Left ventricle myocardium superior (tissue), 1 donor: ENCODE measurements at regions not wholly inside any gene's neighbourhood (a gene's known extent, or its start where the extent isn't known, plus 50 kb on each side); places are given as distances from the start of the nearest gene placed in this dataset.
"Not testable (repeated sequence)": the region's sequence is repeated elsewhere in the genome, so short reads cannot be mapped to it uniquely, and the experiment has no call there.

Source experiments
- ATAC-seq: fragments of 200-7000 bp; cut with Tn5 transposase; one replicate; pipeline ENCODE4 v1.9.1; 2020; ENCODE audit warnings: mild to moderate bottlenecking, moderate library complexity
- DNase-seq: peaks from one replicate; pipeline ENCODE4 v3.0.0-alpha.2; 2020
- intact Hi-C: fragments of 100-400 bp; cut with micrococcal nuclease; formaldehyde crosslinking; loops from one replicate; pipeline ENCODE4 v1.11.0; 2022
- donor health status: DM: no; HTN: yes; CAD: no; lungs with severe emphysema.

DNA sequence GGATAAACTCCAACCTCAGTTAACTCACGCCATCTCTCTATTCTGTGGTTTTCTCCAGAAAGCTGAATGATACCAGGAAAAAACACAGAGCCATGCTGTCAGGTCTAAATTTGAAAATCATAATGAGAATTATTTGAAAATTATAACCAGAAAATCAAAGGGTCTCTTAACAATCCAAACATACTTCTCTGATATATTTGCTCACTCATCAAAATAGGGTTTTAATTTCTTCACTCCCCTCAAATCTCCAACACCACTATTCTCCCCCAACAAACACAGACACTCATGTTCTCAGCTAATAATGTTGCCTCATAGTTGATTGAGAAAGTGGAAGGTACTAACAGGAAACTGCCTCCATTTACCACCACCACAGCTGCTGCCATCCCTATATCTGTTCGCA lies 375.5 kb downstream of the TLE1 start:
- intact Hi-C loops: no loop called here
- ATAC-seq (no peak), DNase-seq (no peak)

DNA sequence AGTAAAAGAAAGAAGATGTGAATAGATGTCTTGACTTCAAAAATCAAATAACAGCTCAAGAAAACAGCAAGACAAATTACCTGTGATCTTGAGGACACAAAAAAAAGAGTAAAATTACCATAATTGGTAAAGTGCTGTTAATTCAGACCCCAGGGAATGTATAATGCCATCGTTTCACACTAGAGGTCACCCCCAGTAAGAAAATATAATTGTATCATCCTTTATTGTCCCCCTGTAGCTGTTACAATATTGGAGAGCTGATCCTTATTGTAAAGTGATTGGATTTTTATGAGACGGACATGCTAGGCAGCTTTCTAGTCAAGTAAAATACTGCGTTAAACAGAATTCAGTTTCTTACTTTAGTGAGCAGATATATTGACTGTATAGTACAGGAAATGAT lies 377.0 kb downstream of the TLE1 start:
- intact Hi-C loops: no loop called here
- no peak for ATAC-seq
- no peak for DNase-seq

DNA sequence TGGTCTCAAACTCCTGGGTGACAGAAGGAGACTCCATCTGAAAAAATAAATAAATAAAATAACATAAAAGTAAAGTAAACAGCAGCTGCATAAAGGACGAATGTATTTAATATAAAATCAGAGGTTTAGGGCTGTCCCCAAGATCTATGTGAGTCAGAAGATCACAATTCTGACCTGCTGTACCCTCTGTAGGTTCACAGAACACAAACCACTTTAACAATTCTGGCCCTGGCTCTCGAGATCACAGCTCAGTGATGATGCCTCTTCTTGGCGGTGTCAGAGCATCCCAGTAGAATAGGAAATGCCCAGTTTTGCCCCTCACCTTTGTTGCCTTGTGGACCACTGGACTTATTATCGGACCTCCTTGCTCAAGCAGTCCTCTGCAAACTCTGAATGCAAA lies 380.9 kb downstream of the TLE1 start:
- intact Hi-C loops: no loop called here
- ATAC-seq (no peak), DNase-seq (no peak)

DNA sequence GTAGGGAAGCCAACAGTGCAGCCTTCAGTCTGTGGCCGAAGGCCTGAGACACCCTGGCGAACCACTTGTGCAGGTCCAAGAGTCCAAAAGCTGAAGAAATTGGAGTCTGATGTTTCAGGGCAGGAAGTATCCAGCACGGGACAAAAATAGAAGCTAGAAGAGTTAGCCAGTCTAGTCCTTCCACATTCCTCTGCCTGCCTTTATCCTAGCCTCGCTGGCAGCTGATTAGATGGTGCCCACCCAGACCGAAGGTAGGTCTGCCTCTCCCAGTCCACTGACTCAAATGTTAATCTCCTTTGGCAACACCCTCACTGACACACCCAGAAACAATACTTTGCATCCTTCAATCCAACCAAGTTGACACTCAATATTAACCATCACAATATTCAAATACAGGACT lies 381.6 kb downstream of the TLE1 start:
- DNase-seq, intact Hi-C loops, ATAC-seq: not testable (repeated sequence)

DNA sequence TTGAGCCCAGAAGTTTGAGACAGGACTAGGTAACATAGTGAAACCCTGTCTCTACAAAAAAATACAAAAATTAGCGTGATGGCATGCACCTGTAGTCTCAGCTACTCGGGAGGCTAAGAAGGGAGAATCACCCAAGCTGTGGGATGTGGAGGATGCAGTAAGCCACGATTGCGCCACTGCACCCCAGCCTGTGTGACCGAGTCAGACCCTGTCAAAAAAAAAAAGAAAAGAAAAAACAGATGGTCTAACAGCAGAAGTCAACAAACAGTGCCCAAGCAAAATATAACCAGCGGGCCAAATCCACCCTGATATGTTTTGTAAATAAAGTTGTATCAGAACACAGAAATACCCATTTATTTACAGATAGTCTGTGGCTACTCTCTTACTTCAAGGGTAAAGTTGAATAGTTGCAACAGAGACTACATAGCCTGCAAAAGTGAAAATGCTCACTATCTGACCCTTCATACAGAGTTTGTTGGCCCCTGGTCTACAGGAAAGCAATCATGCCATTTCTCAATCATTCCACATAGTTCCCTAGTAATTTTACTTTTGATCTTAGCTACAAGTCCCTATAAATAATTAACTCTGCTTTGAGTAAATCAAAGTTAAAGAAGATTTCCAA lies 383.7 kb downstream of the TLE1 start:
- ATAC-seq: no peak
- intact Hi-C loops: no loop called here
- no peak for DNase-seq

DNA sequence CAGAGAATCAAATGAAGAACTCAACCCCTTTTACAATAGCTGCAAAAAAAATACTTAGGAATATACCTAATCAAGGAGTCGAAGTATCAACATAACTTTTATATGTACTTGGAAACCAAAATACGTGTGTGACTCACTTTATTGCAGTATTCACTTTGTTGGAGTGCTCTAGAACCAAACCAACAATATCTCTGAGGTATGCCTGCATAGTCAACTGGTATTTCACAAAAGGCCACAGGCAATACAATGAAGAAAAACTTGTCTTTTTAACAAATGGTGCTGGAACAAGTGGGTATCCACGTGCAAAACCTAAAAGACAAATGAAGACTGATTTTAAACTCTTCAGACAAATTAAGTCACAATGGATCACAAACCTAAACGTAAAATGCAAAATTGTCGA lies 385.7 kb downstream of the TLE1 start:
- DNase-seq (no peak), ATAC-seq (no peak)
- intact Hi-C loops: no loop called here

DNA sequence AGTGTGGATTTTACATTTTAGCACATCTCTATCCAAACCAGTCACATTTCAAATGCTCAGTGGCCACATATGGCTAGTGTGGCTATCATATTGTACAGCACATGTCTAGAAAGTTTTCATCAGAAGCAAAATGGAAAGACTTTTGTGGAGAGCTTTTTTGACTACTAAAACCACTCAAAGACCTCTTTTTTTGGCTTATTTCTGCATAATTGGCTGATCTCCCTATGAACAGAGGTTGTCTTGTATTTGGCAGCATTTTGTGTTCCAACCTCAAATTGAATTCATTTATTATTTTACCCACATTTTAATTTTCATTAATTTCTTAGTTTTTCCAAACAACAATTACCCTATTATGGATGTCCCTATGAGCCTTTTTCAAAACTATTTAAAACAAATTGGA lies 395.7 kb downstream of the TLE1 start:
- ATAC-seq (no peak), DNase-seq (no peak)
- intact Hi-C loops: no loop called here

DNA sequence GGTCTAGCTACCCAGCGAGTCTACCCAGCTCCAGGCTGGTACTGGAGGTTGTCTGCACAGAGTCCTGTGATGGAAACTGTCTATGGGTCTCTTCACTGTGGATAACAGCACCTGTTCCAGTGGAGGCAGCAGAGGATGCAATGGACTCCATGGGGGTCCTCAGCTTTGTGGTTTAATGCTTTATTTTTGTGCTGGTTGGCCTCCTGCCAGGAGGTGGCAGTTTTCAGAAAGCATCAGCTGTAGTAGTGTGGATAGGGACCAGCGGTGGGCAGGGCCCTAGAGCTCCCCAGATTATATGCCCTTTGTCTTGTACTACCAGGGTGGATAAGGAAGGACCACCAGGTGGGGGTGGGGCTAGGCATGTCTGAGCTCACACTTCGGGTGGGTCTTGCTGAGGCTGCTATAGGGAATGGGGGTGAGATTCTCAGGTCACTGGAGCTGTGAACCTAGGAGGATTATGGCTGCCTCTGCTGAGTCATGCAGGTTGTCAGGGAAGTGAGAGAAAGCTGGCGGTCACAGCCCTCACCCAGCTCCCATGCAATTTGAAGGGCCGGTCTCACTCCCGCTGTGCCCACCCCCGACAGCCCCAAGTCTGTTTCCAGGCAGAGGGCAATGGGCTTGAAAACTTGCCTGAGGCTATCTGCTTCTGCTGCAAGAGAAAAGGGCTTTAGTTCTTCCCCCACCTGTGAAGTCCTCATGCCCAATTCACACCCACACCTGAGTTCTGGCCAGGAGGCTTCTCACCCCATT lies 397.1 kb downstream of the TLE1 start:
- intact Hi-C loops: no loop called here
- DNase-seq: no peak
- no peak for ATAC-seq

DNA sequence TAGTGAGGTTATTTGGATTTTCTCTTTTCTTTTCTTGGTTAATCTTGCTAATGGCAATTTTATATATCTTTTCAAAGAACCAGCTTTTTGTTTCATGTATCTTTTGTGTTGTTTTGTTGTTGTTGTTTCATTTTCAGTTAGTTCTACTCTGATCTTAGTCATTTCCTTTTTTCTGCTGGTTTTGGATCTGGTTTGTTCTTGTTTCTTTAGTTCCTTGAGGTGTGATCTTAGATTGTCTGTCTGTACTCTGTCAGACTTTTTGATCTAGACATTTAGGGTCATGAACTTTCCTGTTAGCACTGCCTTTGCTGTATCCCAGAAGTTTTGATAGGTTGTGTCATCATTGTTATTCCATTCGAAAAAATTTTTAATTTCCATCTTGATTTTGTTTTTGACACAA lies 399.7 kb downstream of the TLE1 start:
- no peak for DNase-seq
- intact Hi-C loops: no loop called here
- ATAC-seq: no peak

DNA sequence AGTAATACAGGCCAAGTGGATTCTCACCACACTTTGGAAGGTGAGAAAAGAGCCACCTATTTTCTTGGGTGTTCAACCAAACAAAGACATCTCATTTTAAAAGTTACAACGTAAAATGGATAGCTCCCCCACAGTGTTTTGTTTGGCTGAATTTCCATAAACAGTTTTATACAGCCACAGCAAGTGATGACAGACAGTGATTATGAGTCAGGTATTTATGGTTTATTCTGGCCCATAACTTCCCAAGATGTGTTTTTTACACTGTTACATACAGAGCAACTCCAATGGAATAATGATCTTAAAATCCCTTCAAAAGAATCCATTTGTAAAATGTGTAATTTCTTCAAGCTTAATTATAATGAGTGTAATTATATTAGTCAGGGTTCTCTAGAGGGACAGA lies 421.3 kb downstream of the TLE1 start:
- intact Hi-C loops: no loop called here
- ATAC-seq: no peak
- no peak for DNase-seq

DNA sequence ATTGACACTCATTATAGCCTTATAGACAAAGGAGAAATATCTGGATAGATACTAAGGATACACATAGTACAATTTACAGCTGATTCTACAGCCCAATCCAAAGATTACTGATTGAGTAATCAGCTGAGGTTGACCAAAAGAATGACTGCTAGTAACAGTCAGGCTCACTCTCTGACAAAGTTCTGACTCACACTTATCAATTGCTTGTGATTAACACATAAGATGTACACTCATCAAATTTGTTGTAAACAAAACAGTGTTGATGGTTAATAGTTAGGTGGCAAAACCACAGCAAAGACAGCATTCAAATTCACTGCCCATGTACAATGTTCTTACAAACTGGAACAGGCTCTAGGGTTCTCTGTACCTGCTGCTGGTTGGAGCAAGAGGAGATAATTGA lies 422.7 kb downstream of the TLE1 start:
- no peak for DNase-seq

DNA sequence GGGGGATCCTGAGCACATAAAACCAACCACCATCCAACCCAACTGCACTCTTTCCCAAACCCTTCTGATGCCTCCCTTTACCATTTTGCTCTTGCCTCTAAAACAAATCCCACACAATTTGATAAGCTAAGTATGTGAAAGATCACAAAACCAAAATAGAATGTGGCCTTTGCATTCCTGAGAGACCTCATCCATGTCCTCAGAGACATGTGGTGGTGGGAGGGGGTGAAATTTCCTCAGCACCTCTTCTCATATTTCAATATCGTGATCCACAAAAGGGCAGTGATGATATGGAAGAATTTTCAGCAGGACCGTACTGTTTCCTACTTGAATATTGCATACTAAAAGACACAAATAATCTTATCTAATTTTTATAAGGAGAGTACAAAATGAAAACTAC lies 423.3 kb downstream of the TLE1 start:
- intact Hi-C loops: no loop called here
- no peak for DNase-seq
- no peak for ATAC-seq

More for the DNA sequence above, 422.7 kb downstream of the TLE1 start:
- intact Hi-C loops: no loop called here
- ATAC-seq: no peak

DNA sequence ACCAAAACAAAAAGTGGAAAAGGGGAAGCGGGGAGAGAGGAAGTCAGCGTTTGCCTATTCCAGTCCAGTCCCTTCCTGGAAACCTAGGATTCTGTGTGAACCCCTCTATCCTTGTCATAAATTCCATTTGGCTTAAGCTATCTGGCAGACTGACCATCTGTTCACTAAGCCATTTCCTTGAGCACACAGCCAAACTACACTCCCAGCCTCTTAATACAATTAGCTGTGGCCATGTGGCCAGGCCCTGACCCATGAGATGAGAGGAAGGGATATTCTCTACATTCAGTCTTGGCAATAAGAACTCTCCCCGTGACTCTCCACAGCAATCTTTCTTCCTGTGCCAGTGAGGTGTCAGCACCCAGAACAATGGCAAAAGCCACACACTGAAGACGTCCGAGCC lies 424.8 kb downstream of the TLE1 start:
- peak; percentile 67 for ATAC-seq
- intact Hi-C loops: no loop called here
- DNase-seq: no peak

DNA sequence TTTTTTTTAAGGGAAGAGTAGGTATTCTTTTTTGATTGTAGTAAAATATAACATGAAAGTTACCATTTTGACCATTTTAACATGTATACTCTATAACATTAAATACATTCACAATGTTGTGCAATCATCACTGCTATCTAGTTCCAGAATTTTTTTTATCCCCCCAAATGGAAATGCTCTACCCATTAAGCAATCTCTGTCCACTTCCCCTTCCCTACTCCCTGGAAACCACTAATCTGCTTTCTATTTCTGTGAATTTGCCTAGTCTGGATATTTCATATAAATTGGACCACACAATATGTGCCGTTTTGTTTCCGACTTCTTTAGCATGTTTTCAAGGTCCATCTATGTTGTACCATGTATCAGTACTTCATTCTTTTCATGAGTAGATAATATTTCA lies 429.5 kb downstream of the TLE1 start:
- ATAC-seq (no peak), DNase-seq (no peak)
- intact Hi-C loops: no loop called here

DNA sequence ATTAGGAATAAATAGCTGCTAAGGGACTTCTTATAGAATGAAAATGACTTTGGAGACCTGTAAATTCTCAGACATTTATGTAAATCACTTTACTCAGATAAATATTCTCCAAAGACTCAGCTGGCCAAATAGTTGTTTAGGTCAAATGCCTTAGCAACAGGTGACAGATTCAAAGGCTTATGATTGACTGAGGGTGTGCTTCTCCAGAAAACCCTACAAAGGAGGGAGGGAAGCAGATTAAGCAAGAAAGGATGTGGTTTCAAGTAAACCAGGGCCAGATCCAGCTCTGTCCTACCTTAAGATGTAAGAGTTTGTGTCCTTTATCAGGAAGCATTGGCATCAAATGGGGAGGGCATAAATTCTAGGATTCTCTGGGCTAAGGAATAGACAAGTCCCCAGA lies 433.0 kb downstream of the TLE1 start:
- ATAC-seq (no peak), DNase-seq (no peak)
- intact Hi-C loops: no loop called here

DNA sequence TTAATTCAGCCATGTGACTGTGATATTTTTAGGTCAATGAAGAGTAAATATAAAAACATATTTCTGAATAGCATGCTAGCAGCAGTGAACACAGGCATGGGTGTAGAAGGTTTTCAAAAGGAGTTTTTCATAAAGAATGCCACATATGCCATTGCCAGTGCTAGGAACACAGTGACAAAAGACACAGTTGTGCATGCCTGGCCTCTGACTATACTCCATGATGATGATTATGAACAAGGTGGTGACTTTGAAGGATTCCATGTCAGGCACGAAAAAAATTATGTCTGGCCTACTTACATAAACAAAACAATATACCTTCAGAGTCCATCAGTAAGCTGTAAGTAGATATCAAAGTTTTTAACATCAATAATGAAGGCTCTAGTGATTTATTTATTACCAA lies 438.7 kb downstream of the TLE1 start:
- no peak for DNase-seq
- intact Hi-C loops: no loop called here
- ATAC-seq: no peak

DNA sequence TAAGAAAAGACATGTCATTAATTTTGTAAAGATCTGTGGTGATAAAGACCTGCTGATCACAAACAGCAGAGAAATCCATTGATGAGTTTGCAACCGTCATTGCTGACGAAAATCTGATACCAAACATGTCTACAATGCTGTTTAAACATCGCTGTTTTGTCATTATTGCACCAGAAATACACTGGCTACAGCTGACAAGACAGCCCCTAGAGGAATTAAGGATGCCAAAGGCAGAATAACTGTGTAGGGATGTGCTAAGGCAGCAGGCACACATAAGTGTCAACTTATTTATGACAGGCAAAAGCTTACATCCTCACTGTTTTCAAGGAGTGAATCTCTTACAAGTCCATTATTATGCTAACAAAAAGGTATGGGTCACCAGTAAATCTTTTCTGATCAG lies 439.3 kb downstream of the TLE1 start:
- intact Hi-C loops: no loop called here

DNA sequence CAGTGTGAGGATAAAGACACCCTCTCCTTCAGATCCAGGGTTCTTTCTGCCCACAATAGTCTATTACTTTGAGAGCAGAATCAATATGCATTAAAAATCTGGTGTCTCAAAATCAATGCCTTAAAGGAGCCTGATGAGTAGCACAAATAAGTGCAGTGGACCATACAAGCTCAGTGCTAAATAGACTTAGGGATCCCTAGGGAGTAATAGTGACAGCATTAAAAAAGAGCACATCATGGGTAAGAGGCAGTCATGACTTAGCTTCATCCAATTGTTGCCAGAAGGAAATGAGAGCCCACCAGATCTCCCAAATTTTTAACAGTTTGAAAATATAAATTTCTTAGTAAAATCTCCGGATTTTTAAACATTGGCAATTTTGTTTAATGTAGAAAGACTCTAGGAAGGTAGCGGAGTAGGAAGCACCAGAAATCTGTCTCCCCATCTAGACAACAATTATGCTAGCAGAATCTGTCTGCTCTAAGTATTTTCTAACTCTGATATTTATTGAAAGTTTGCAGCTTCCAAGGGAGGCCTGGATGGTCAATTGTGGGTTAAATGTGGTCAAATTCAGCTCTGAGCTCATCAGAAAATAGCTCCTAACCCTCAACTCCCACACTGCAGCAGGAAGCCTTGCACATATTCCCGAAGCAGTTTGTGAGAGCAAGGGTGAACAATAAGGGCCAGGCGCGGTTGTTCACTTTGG lies 443.9 kb downstream of the TLE1 start:
- ATAC-seq: no peak
- intact Hi-C loops: no loop called here
- DNase-seq: no peak

More for the DNA sequence above, 439.3 kb downstream of the TLE1 start:
- DNase-seq (no peak), ATAC-seq (no peak)

DNA sequence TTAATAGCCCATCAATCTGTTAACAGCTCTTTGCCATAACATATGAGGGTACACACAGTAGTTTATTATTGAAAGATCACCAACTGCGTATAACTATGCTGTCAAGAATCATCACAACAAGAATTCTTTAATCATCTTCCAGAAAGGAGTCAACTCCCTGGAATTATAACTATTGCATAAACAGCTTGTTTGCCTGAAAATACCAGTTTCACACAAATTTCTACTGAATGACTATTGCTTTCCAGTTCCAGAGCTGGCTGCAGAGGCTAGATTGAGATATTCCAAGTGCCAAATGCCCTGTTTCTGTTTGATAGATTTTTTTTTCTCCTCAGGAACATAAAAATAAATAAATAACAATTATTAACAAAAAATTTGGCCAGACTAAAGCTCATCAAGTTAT lies 444.7 kb downstream of the TLE1 start:
- ATAC-seq (no peak), DNase-seq (no peak)
- intact Hi-C loops: no loop called here

DNA sequence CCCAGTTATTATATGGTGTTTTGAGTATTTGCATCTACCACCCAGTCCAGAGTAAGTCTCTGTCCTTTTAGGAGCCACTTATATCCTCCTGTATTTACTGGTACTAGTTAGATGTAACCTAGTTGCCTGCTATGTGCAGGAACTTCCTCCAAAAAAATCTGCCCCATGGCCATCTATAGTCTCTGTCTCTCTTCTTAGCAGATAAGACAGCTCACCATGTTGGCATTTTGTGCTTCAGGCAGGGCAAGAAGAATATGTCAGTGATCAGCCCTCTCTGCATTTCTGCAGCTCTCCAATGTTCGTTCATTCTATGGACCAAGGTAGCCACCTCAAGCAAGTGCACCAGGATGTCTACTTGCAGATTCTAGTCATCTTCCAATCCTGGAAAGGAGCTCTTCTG lies 446.5 kb downstream of the TLE1 start:
- ATAC-seq (no peak), DNase-seq (no peak)
- intact Hi-C loops: no loop called here

DNA sequence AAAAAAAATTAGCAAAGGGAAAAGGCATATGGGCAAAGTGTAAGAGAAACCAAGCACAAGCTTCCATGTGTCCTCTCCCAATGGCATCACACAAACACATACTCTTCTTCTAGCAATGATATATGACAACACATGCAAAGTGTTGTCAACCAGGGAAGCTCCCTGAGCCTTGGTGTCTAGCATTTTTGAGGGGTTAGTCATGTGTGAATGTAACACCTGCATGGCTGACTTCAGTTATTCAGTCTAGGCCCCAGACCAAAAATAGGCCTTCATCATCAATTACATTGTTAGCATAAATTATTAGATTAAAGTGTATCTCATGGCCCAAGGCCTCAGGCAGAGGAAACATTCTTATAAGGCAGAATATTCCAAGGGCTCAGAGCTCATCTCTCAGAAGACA lies 450.0 kb downstream of the TLE1 start:
- intact Hi-C loops: no loop called here
- DNase-seq (no peak), ATAC-seq (no peak)
